Spinal cord (tissue), 9 donors: ENCODE measurements at regions not wholly inside any gene's neighbourhood (a gene's known extent, or its start where the extent isn't known, plus 50 kb on each side); places are given as distances from the start of the nearest gene placed in this dataset.

Experiments used
- DNase-seq, 6 donors: peaks; one replicate each; pipeline versions ENCODE4 v3.0.0 to v3.0.0-alpha.2; 2013 to 2015; ENCODE audit warnings: low spot score in 6 of 6, low read depth in 4 of 6
- H3K27ac ChIP-seq: one replicate; pipeline ENCODE4 v1.5.1; 2013; ENCODE audit warnings: low read depth, low read length, control low read depth
- H3K27me3 ChIP-seq: one replicate; pipeline ENCODE4 v1.6.1; 2013; ENCODE audit warnings: low read length; ENCODE audit not compliant: control insufficient read depth, insufficient read depth
- H3K36me3 ChIP-seq: one replicate; pipeline ENCODE4 v1.6.1; 2013; ENCODE audit warnings: low read length; ENCODE audit not compliant: control insufficient read depth, insufficient read depth
- H3K4me1 ChIP-seq: one replicate; pipeline ENCODE4 v1.6.1; 2013; ENCODE audit warnings: low read length; ENCODE audit not compliant: control insufficient read depth, insufficient read depth
- H3K4me3 ChIP-seq: one replicate; pipeline ENCODE4 v1.5.1; 2013; ENCODE audit warnings: low read depth, low read length, control low read depth
- H3K9me3 ChIP-seq: one replicate; pipeline ENCODE4 v1.6.1; 2013; ENCODE audit warnings: low read length; ENCODE audit not compliant: control insufficient read depth, insufficient read depth
- WGBS: methylation state at CpG from one replicate; pipeline ENCODE4 v1.1.5; 2013; ENCODE audit warnings: missing lambda C conversion rate; ENCODE audit not compliant: insufficient coverage; 5-methylcytosine and 5-hydroxymethylcytosine counted together
- donor health status: healthy.

- Histone ChIP-seq H3K36me3 (no peaks in the 10 kb centered on the region), H3K27ac (no peak overlapping the region), H3K4me1 (no peaks in the 10 kb centered on the region), H3K4me3 (no peak overlapping the region), H3K9me3 (no peaks in the 10 kb centered on the region), H3K27me3 (no peaks in the 10 kb centered on the region)
- no peak for DNase-seq
- no CpG with 5 or more reads among the region's 4 CpGs for WGBS
Observed at GRCh38 chr1:83813576-83813975, 185.4 kb downstream of the TTLL7 start.

GRCh38 chr1:83810144-83810543, 188.8 kb downstream of the TTLL7 start:
- Histone ChIP-seq H3K36me3 (no peaks in the 10 kb centered on the region), H3K4me3 (no peak overlapping the region), H3K27me3 (no peaks in the 10 kb centered on the region), H3K9me3 (no peaks in the 10 kb centered on the region), H3K4me1 (no peaks in the 10 kb centered on the region), H3K27ac (no peak overlapping the region)
- WGBS, result 100% methylated on average over 2 of the region's 4 CpGs
- DNase-seq, result no peak

- no peak overlapping the region for H3K4me3 ChIP-seq
- no peak overlapping the region for H3K27ac ChIP-seq
- DNase-seq, result no peak
- no peaks in the 10 kb centered on the region for H3K27me3 ChIP-seq
- no peaks in the 10 kb centered on the region for H3K9me3 ChIP-seq
- no peaks in the 10 kb centered on the region for H3K4me1 ChIP-seq
- H3K36me3 ChIP-seq, result no peaks in the 10 kb centered on the region
Observed at GRCh38 chr1:83808536-83808935, 190.4 kb downstream of the TTLL7 start.

- no CpG with 5 or more reads among the region's 3 CpGs for WGBS
Observed at GRCh38 chr1:83807821-83808220, 191.1 kb downstream of the TTLL7 start.

GRCh38 chr1:83807231-83807630, 191.7 kb downstream of the TTLL7 start:
- Histone ChIP-seq H3K9me3 (no peaks in the 10 kb centered on the region), H3K4me1 (no peaks in the 10 kb centered on the region), H3K4me3 (no peak overlapping the region), H3K27me3 (no peaks in the 10 kb centered on the region), H3K27ac (no peak overlapping the region), H3K36me3 (no peaks in the 10 kb centered on the region)
- DNase-seq, result no peak
- no CpG with 5 or more reads among the region's 1 CpG for WGBS

More at GRCh38 chr1:83807821-83808220, 191.1 kb downstream of the TTLL7 start:
- Histone ChIP-seq H3K9me3 (no peaks in the 10 kb centered on the region), H3K27me3 (no peaks in the 10 kb centered on the region), H3K27ac (no peak overlapping the region), H3K4me3 (no peak overlapping the region), H3K36me3 (no peaks in the 10 kb centered on the region), H3K4me1 (no peaks in the 10 kb centered on the region)
- DNase-seq, result no peak

DNA sequence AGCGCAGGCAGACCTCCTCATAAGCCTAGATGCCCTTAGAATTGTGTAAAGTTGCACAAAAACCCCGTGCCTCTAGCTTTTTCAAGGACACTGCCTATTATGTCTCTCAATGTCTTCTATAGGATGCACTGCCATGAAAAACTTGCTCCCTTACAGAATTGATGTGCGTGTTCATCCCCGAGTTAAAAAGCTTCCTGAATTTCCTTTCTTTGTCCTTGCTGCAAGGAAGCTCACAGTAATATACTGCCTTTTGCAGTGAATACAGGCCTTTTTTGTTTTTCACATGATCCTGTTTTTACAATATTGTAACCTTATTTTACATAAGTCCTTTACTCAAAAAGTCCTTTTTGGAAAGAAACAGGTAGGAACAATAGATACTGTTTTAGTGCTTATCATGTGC, 193.0 kb downstream of the TTLL7 start:
- Histone ChIP-seq H3K4me3 (no peak overlapping the region), H3K9me3 (no peaks in the 10 kb centered on the region), H3K27ac (no peak overlapping the region), H3K36me3 (no peaks in the 10 kb centered on the region), H3K4me1 (no peaks in the 10 kb centered on the region), H3K27me3 (no peaks in the 10 kb centered on the region)
- no peak for DNase-seq
- 91% methylated on average over 4 of the region's 4 CpGs for WGBS

DNA sequence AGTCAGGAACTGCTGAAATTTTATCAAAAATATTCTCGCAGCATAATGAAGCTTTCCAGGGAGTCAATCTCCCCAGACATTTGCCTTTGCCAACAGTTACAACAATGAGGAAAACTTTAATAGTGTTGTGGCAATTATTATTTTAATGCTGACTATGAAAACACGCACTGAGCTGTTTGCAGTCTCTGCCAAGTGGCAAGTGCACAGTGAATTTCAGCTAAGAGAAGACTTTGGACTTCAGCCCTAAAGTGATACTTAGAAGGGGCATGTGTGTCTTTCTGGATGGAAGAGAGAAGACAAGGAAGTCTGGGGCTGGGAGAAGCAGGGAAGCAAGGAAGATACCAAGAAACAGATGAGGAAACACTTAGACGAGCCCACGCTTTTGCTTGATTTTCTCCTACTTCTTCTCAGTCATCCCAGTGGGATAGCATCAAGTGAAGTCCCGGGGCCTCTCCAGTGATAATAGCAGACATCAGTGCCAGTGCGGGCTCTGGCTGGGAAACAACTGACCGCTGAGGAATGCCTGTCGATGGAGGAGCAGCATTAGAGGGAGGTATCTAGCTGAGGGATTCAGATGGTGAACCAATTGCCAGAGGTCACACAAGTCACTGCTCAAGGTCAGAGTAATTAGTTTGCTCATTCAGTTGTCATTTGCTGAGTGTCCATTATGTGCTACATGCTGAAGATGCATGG, 196.3 kb downstream of the TTLL7 start:
- H3K4me1 ChIP-seq, result no peaks in the 10 kb centered on the region
- no peak overlapping the region for H3K27ac ChIP-seq
- 42% methylated on average over 5 of the region's 8 CpGs for WGBS
- H3K4me3 ChIP-seq, result no peak overlapping the region
- peak in 1 of 6 donors; percentile 10 for DNase-seq
- H3K9me3 ChIP-seq, result no peaks in the 10 kb centered on the region
- no peaks in the 10 kb centered on the region for H3K36me3 ChIP-seq
- H3K27me3 ChIP-seq, result no peaks in the 10 kb centered on the region

- no peak for DNase-seq
- WGBS, result 20% methylated on average over 1 of the region's 3 CpGs
- no peak overlapping the region for H3K27ac ChIP-seq
- H3K36me3 ChIP-seq, result no peaks in the 10 kb centered on the region
- no peaks in the 10 kb centered on the region for H3K9me3 ChIP-seq
- no peaks in the 10 kb centered on the region for H3K4me1 ChIP-seq
- no peak overlapping the region for H3K4me3 ChIP-seq
- no peaks in the 10 kb centered on the region for H3K27me3 ChIP-seq
Observed at GRCh38 chr1:83802023-83802422, 196.9 kb downstream of the TTLL7 start.

GRCh38 chr1:83800066-83800465, 198.9 kb downstream of the TTLL7 start:
- Histone ChIP-seq H3K4me1 (no peaks in the 10 kb centered on the region), H3K9me3 (no peaks in the 10 kb centered on the region), H3K4me3 (no peak overlapping the region), H3K27me3 (no peaks in the 10 kb centered on the region), H3K36me3 (no peaks in the 10 kb centered on the region), H3K27ac (no peak overlapping the region)
- no CpG with 5 or more reads among the region's 3 CpGs for WGBS
- no peak for DNase-seq

- H3K9me3 ChIP-seq, result no peaks in the 10 kb centered on the region
- no peaks in the 10 kb centered on the region for H3K27me3 ChIP-seq
- WGBS, result no CpG with 5 or more reads among the region's 1 CpG
- no peak overlapping the region for H3K4me3 ChIP-seq
- DNase-seq, result peak in 3 of 6 donors; percentile 23 to 94 (median 89)
- no peaks in the 10 kb centered on the region for H3K4me1 ChIP-seq
- H3K36me3 ChIP-seq, result no peaks in the 10 kb centered on the region
- H3K27ac ChIP-seq, result no peak overlapping the region
Observed at GRCh38 chr1:83799594-83799993, 199.3 kb downstream of the TTLL7 start.
